BLaER1 treated with 17β-estradiol and CSF1 and Interleukin-3, amounts not matched to agents 10 nM and 100 nM (cell line): ENCODE measurements at regions not wholly inside any gene's neighbourhood (a gene's known extent, or its start where the extent isn't known, plus 50 kb on each side); places are given as distances from the start of the nearest gene placed in this dataset.
"Not testable (repeated sequence)": the region's sequence is repeated elsewhere in the genome, so short reads cannot be mapped to it uniquely, and the experiment has no call there.

Experiments
- H3K27ac ChIP-seq, 11 experiments: shearing (Covaris generic); formaldehyde crosslinking; 2 replicates each; pipeline ENCODE4 v1.8.1; 2022
- H3K27me3 ChIP-seq, 11 experiments: shearing (Covaris generic); formaldehyde crosslinking; 2 replicates each; pipeline ENCODE4 v1.8.1; 2022
- H3K36me3 ChIP-seq, 11 experiments: shearing (Covaris generic); formaldehyde crosslinking; 2 replicates each; pipeline ENCODE4 v1.8.1; 2022
- H3K4me1 ChIP-seq, 10 experiments: shearing (Covaris generic); formaldehyde crosslinking; 2 replicates each; pipeline ENCODE4 v1.8.1; 2022
- H3K4me2 ChIP-seq, 11 experiments: shearing (Covaris generic); formaldehyde crosslinking; 2 replicates each; pipeline ENCODE4 v1.8.1; 2022
- H3K4me3 ChIP-seq, 10 experiments: shearing (Covaris generic); formaldehyde crosslinking; 2 replicates each; pipeline ENCODE4 v1.8.1; 2022
- H3K9ac ChIP-seq, 11 experiments: shearing (Covaris generic); formaldehyde crosslinking; 2 replicates each; pipeline ENCODE4 v1.8.1; 2022
- H3K9me3 ChIP-seq, 11 experiments: shearing (Covaris generic); formaldehyde crosslinking; replicated peaks in 1 of 11; 2 replicates each; pipeline ENCODE4 v1.8.1; 2022
- H4K20me1 ChIP-seq, 11 experiments: shearing (Covaris generic); formaldehyde crosslinking; 2 replicates each; pipeline ENCODE4 v1.8.1; 2022
- Cebpa-rat ChIP-seq, 11 experiments: shearing (Covaris generic); IDR thresholded peaks; 2 replicates each; pipeline ENCODE4 v1.8.1; 2022

DNA sequence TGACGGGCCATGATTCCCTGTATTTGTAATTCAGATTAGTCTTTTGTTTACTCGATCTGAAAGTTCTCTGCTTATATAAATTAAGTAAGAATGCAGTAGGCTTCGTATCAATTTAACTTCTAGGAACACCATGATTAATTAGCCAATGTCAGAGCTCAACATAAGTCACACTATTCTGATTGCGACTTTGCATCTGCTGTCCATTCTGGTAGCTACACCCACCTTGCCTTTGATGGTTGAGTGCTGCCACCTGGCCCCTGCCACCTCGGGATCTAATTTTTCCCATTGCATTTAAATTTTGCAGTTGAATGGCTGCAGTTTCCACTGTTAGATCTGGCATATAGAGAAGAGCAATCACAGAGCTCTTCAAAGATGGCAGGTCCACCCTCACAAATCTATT is 140.0 kb downstream of the LTN1 start:
- Histone ChIP-seq H3K4me2 (no peak overlapping the region), H3K4me3 (no peak overlapping the region), H3K9ac (no peak overlapping the region), H3K36me3 (no peaks in the 10 kb centered on the region), H3K4me1 (no peaks in the 10 kb centered on the region), H3K27me3 (no peaks in the 10 kb centered on the region), H3K27ac (no peak overlapping the region), H4K20me1 (no peaks in the 10 kb centered on the region), H3K9me3 (peaks cover 0 to 10% (median 0%) of the 10 kb centered on the region in 11 experiments; a peak in 5 of 22 replicates)
- no peak for TF ChIP-seq Cebpa-rat (IDR thresholded peaks at IDR 0.05)

DNA sequence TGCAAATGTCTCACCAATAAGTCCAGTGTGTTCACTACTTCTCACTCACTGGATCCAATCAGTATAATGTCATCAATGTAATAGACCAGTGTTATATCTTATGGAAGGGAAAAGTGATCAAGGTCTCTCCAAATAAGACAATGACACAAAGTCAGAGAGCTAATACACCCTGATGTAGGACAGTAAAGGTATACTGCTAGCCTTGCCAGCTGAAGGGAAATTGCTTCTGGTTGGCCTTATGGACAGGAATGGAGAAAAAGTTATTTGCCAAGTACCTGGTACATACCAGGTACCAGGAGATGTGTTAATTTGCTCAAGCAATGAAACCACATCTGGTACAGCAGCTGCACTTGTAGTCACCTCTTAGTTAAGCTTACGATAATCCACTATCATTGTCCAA is 141.0 kb downstream of the LTN1 start:
- Histone ChIP-seq H3K4me2 (no peak overlapping the region), H3K27me3 (no peaks in the 10 kb centered on the region), H3K4me1 (no peaks in the 10 kb centered on the region), H3K9me3 (peaks cover 0 to 10% (median 0%) of the 10 kb centered on the region in 11 experiments; a peak in 5 of 22 replicates), H3K9ac (no peak overlapping the region), H3K27ac (no peak overlapping the region), H3K4me3 (no peak overlapping the region), H4K20me1 (no peaks in the 10 kb centered on the region), H3K36me3 (no peaks in the 10 kb centered on the region)
- TF ChIP-seq Cebpa-rat (IDR thresholded peaks at IDR 0.05), result no peak

DNA sequence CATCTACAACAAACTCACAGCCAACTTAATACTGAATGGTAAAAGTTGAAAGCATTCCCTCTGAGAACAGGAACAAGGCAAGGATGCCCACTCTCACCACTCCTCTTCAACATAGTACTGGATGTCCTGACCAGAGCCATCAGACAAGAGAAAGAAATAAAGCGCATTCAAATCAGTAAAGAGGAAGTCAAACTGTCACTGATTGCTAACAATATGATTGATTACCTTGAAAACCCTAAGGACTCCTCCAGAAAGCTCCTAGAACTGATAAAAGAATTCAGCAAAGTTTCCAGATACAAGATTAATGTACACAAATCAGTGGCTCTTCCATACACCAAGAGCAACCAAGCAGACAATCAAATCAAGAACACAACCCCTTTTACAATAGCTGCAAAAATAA is 153.4 kb downstream of the LTN1 start:
- H3K36me3 ChIP-seq, H3K9me3 ChIP-seq, H3K27me3 ChIP-seq, H3K4me3 ChIP-seq, H3K9ac ChIP-seq, H3K27ac ChIP-seq, H4K20me1 ChIP-seq, H3K4me2 ChIP-seq, H3K4me1 ChIP-seq: not testable (repeated sequence)

DNA sequence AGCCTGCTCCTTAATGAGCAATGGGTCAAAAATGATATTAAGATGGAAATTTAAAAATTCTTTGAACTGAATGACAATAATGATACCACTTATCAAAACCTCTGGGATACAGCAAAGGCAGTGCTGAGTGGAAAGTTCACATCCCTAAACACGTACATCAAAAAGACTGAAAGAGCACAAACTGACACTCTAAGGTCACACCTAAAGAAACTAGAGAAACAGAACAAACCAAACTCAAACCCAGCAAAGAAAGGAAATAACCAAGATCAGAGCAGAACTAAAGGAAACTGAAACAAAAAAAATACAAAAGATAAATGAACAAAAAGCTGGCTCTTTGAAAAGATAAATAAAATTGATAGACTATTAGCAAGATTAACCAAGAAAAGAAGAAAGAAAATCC is 155.3 kb downstream of the LTN1 start:
- not testable (repeated sequence) for H4K20me1 ChIP-seq, H3K9ac ChIP-seq

DNA sequence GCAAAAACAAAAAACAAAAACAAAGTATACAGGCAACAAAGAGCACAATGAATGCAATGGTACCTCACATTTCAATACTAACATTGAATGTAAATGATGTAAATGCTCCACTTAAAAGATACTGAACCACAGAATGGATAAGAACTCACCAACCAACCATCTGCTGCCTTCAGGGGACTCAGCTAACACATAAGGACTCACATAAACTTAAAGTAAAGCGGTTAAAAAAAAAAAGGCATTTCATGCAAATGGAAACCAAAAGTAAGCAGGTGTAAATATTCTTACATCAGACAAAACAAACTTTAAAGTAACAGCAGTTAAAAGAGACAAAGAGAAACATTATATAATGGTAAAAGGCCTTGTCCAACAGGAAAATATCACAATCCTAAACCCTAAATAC is 156.1 kb downstream of the LTN1 start:
- H3K9me3 ChIP-seq, H3K36me3 ChIP-seq, H3K4me1 ChIP-seq, H3K4me3 ChIP-seq, H3K27ac ChIP-seq, H3K27me3 ChIP-seq, H3K9ac ChIP-seq, H4K20me1 ChIP-seq, H3K4me2 ChIP-seq: not testable (repeated sequence)

More for the DNA sequence above, 155.3 kb downstream of the LTN1 start:
- not testable (repeated sequence) for H3K36me3 ChIP-seq, H3K4me3 ChIP-seq, H3K27ac ChIP-seq, H3K4me1 ChIP-seq, H3K4me2 ChIP-seq, H3K9me3 ChIP-seq, H3K27me3 ChIP-seq

DNA sequence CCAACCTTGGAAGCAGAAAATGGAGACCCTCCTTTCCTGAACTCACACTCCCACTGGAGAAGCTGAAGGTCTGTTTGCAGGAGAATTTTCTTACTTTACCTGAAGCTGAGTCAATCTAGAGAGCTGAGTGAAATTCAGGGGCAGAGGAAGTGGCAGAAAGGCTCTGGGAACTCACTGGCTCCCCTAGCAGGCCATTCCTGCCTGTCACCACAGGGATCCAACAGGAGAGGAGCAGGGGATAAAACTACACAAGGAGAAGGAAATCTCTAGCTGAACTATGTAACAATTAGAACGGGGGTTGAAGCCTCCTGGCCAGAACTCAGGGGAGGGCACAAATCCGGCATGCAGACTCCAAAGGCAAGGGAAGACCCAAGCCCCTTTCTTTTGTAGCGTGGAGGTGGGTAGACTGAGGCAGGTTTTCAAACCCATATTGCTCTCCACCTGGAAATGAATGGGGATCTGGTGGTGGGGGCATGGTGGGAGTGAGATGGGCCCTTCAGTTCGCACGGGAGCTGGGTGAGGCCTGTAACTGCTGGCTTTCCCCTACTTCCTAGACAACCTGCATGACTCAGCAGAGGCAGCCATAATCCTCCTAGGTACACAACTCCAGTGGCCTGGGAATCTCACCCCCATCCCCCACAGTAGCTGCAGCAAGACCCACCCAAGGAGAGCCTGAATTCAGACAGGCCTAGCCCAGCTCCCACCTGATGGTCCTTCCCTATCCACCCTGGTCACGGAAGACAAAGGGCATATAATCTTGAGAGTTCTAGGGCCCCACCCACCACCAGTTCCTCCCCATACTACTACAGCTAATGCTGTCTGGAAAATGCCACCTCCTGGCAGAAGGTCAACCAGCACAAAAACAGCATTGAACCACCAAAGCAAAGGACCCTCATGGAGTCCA is 158.1 kb downstream of the LTN1 start:
- no peaks in the 10 kb centered on the region for H4K20me1 ChIP-seq
- no peak overlapping the region for H3K9ac ChIP-seq
- no peak for TF ChIP-seq Cebpa-rat (IDR thresholded peaks at IDR 0.05)
- no peak overlapping the region for H3K27ac ChIP-seq
- no peak overlapping the region for H3K4me3 ChIP-seq
- H3K36me3 ChIP-seq, result no peaks in the 10 kb centered on the region
- H3K9me3 ChIP-seq, result 0 out of 22 replicates have a peak, but pooled peaks cover 0 to 6% (median 0%) of the 10 kb centered on the region in 11 experiments
- H3K27me3 ChIP-seq, result no peaks in the 10 kb centered on the region
- H3K4me1 ChIP-seq, result peaks cover 0 to 5% (median 0%) of the 10 kb centered on the region in 10 experiments; a peak in 5 of 20 replicates
- no peak overlapping the region for H3K4me2 ChIP-seq

DNA sequence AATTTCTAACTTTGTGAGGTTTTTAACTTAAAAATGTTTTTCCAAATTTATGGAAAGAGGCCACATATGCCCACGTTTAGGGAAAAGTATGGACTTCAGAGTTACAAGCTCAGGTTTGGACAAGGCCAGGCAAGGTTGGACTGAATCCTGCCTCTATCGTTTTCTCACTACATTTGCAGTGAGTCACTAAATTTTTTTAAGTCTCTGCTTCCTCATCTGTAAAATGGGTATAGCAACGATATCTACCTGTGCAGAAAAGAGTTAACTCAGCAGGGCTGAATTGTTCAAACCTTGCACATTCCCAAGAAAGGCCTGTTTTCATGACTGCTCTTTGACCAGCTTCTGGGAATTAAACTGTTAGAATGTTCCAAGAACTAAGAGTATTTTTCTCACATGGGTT is 159.1 kb downstream of the LTN1 start:
- no peak overlapping the region for H3K27ac ChIP-seq
- H4K20me1 ChIP-seq, result no peaks in the 10 kb centered on the region
- no peak overlapping the region for H3K4me2 ChIP-seq
- H3K36me3 ChIP-seq, result no peaks in the 10 kb centered on the region
- no peak for TF ChIP-seq Cebpa-rat (IDR thresholded peaks at IDR 0.05)
- H3K9ac ChIP-seq, result no peak overlapping the region
- H3K9me3 ChIP-seq, result 0 out of 22 replicates have a peak, but pooled peaks cover 0 to 6% (median 0%) of the 10 kb centered on the region in 11 experiments
- H3K27me3 ChIP-seq, result no peaks in the 10 kb centered on the region
- peaks cover 0 to 5% (median 0%) of the 10 kb centered on the region in 10 experiments; a peak in 5 of 20 replicates for H3K4me1 ChIP-seq
- no peak overlapping the region for H3K4me3 ChIP-seq

DNA sequence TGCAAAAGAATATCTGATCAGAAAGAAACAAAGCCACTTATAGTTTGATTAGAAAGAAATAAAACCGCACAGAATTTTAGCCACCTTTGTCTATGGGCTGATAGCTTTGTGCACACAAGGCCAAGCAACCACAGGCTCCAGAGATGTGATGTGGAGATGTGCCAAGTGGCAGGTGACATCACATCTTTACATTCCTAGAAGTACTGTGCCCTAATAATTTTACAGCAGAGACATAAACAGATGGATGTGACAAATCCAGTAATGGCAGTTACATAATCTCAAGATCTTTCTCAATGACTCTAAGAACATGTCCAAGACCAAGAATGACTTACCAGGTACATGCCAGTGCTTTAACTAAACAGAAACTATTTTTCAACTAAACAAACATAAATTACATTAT is 159.5 kb downstream of the LTN1 start:
- H3K27me3 ChIP-seq, result no peaks in the 10 kb centered on the region
- 0 out of 22 replicates have a peak, but pooled peaks cover 0 to 6% (median 0%) of the 10 kb centered on the region in 11 experiments for H3K9me3 ChIP-seq
- H3K4me3 ChIP-seq, result no peak overlapping the region

DNA sequence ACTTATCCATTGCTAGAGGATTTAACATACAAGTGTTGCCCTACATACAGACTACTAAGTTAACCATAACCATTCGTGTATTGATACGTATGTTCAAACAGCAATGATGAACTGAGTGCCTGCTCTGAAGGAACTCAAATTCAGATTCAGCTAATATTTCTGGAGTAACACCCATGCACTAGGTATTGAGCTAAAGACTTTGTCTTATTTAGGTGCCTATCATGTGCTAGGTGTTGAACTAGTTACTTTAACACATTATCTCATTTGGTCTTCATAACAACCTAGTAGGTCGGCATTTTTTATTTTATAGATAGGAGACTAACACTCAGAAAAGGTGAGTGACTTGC is 160.0 kb downstream of the LTN1 start:
- Histone ChIP-seq H3K27ac (no peak overlapping the region), H3K4me2 (no peak overlapping the region), H3K4me1 (peaks cover 0 to 5% (median 2%) of the 10 kb centered on the region in 10 experiments; a peak in 5 of 20 replicates), H3K9me3 (0 out of 22 replicates have a peak, but pooled peaks cover 0 to 6% (median 0%) of the 10 kb centered on the region in 11 experiments), H3K4me3 (no peak overlapping the region), H4K20me1 (no peaks in the 10 kb centered on the region), H3K9ac (no peak overlapping the region), H3K36me3 (no peaks in the 10 kb centered on the region), H3K27me3 (no peaks in the 10 kb centered on the region)
- no peak for TF ChIP-seq Cebpa-rat (IDR thresholded peaks at IDR 0.05)

More for the DNA sequence above, 159.5 kb downstream of the LTN1 start:
- Histone ChIP-seq H4K20me1 (no peaks in the 10 kb centered on the region), H3K9ac (no peak overlapping the region), H3K27ac (no peak overlapping the region), H3K4me1 (peaks cover 0 to 5% (median 0%) of the 10 kb centered on the region in 10 experiments; a peak in 5 of 20 replicates), H3K4me2 (no peak overlapping the region), H3K36me3 (no peaks in the 10 kb centered on the region)
- no peak for TF ChIP-seq Cebpa-rat (IDR thresholded peaks at IDR 0.05)
